Activated CD4-positive, alpha-beta T cell treated with anti-CD3 and anti-CD28 coated beads, Interleukin-2, Interleukin-6, amounts not matched to agents 100 ng/mL and 50 ng/mL, durations not matched to agents 16 hours and 8 hours (primary cell): ENCODE measurements at regions not wholly inside any gene's neighbourhood (a gene's known extent, or its start where the extent isn't known, plus 50 kb on each side); places are given as distances from the start of the nearest gene placed in this dataset.
"Not testable (repeated sequence)": the region's sequence is repeated elsewhere in the genome, so short reads cannot be mapped to it uniquely, and the experiment has no call there.

Experiments used
- DNase-seq: peaks from one replicate; pipeline ENCODE4 v3.0.0-alpha.2; 2020

GRCh38 chrX:96540111-96540631 lies 144.5 kb upstream of the DIAPH2 start:
- peak; percentile 52 for DNase-seq

GRCh38 chrX:96546281-96546680 lies 138.4 kb upstream of the DIAPH2 start:
- DNase-seq = peak; percentile 3

- no peak for DNase-seq
These were observed 133.2 kb upstream of the DIAPH2 start for GRCh38 chrX:96551322-96551872.

GRCh38 chrX:96556886-96557285 lies 127.8 kb upstream of the DIAPH2 start:
- no peak for DNase-seq

GRCh38 chrX:96561129-96561528 lies 123.5 kb upstream of the DIAPH2 start:
- DNase-seq = not testable (repeated sequence)

GRCh38 chrX:96563646-96564045 lies 121.0 kb upstream of the DIAPH2 start:
- no peak for DNase-seq

GRCh38 chrX:96564595-96564994 lies 120.0 kb upstream of the DIAPH2 start:
- peak; percentile 3 for DNase-seq

GRCh38 chrX:96566878-96567277 lies 117.8 kb upstream of the DIAPH2 start:
- no peak for DNase-seq

- DNase-seq = no peak
These were observed 116.6 kb upstream of the DIAPH2 start for GRCh38 chrX:96568071-96568470.

GRCh38 chrX:96569034-96569433 lies 115.6 kb upstream of the DIAPH2 start:
- DNase-seq = no peak

- no peak for DNase-seq
These were observed 109.6 kb upstream of the DIAPH2 start for GRCh38 chrX:96575011-96575410.

GRCh38 chrX:96576368-96576767 lies 108.3 kb upstream of the DIAPH2 start:
- DNase-seq = no peak

- DNase-seq = no peak
These were observed 105.9 kb upstream of the DIAPH2 start for GRCh38 chrX:96578781-96579180.

GRCh38 chrX:96579252-96579651 lies 105.4 kb upstream of the DIAPH2 start:
- no peak for DNase-seq

- DNase-seq = no peak
These were observed 94.2 kb upstream of the DIAPH2 start for GRCh38 chrX:96590403-96590802.

GRCh38 chrX:96591421-96591820 lies 93.2 kb upstream of the DIAPH2 start:
- DNase-seq = no peak

- not testable (repeated sequence) for DNase-seq
These were observed 86.8 kb upstream of the DIAPH2 start for GRCh38 chrX:96597847-96598246.

GRCh38 chrX:96611619-96612362 lies 72.9 kb upstream of the DIAPH2 start:
- no peak for DNase-seq

GRCh38 chrX:96615448-96615847 lies 69.2 kb upstream of the DIAPH2 start:
- no peak for DNase-seq

- no peak for DNase-seq
These were observed 65.1 kb upstream of the DIAPH2 start for GRCh38 chrX:96619588-96619987.

GRCh38 chrX:96621811-96622210 lies 62.8 kb upstream of the DIAPH2 start:
- DNase-seq = no peak
